GM12878 (cell line): ENCODE measurements at regions not wholly inside any gene's neighbourhood (a gene's known extent, or its start where the extent isn't known, plus 50 kb on each side); places are given as distances from the start of the nearest gene placed in this dataset.

Experiments
- BCL11A ChIP-seq: IDR thresholded peaks from 2 replicates; pipeline ENCODE4 v1.6.1; 2011; ENCODE audit warnings: low read depth, low read length
- MTA2 ChIP-seq: fragments of 450-650 bp; IDR thresholded peaks from 2 replicates; pipeline ENCODE4 v1.6.1; 2016; ENCODE audit warnings: low read depth, mild to moderate bottlenecking, moderate library complexity
- NBN ChIP-seq: fragments of 450-650 bp; IDR thresholded peaks from 2 replicates; pipeline ENCODE4 v1.6.1; 2016
- NR2C1 ChIP-seq: fragments of 450-650 bp; IDR thresholded peaks from 2 replicates; pipeline ENCODE4 v1.6.1; 2017; ENCODE audit warnings: antibody characterized with exemption, mild to moderate bottlenecking, moderate library complexity
- NR2F1 ChIP-seq: fragments of 450-650 bp; conservative IDR thresholded peaks from 2 replicates; pipeline ENCODE4 v1.6.1; 2017; ENCODE audit warnings: mild to moderate bottlenecking
- RUNX3 ChIP-seq: IDR thresholded peaks from 2 replicates; pipeline ENCODE4 v1.6.1; 2012; ENCODE audit warnings: low read length, inconsistent platforms
- SMARCA5 ChIP-seq: fragments of 450-650 bp; IDR thresholded peaks from 2 replicates; pipeline ENCODE4 v1.6.1; 2017; ENCODE audit warnings: mild to moderate bottlenecking
- TCF7 ChIP-seq: IDR thresholded peaks from 2 replicates; pipeline ENCODE4 v1.6.1; 2014; ENCODE audit warnings: antibody characterized with exemption, borderline replicate concordance
- TF ChIP-seq, protein P1 (sequence below): IDR thresholded peaks from 2 replicates; pipeline ENCODE4 v1.6.1; 2011; ENCODE audit warnings: low read depth, low read length, improper control_type of control experiment, borderline replicate concordance
- TF ChIP-seq, protein P2 (sequence below): fragments of 450-650 bp; IDR thresholded peaks from 2 replicates; pipeline ENCODE4 v1.6.1; 2017; ENCODE audit warnings: mild to moderate bottlenecking, moderate library complexity
- TF ChIP-seq, protein P3 (sequence below): fragments of 450-650 bp; IDR thresholded peaks from 2 replicates; pipeline ENCODE4 v1.6.1; 2016; ENCODE audit warnings: mild to moderate bottlenecking
- TF ChIP-seq, protein P4 (sequence below): fragments of 150-350 bp; IDR thresholded peaks from 2 replicates; pipeline ENCODE4 v1.6.1; 2016; ENCODE audit warnings: low read depth, low read length
- TF ChIP-seq, protein P5 (sequence below): fragments of 450-650 bp; IDR thresholded peaks from 2 replicates; pipeline ENCODE4 v1.6.1; 2017; ENCODE audit warnings: low read depth, mild to moderate bottlenecking, moderate library complexity

DNA sequence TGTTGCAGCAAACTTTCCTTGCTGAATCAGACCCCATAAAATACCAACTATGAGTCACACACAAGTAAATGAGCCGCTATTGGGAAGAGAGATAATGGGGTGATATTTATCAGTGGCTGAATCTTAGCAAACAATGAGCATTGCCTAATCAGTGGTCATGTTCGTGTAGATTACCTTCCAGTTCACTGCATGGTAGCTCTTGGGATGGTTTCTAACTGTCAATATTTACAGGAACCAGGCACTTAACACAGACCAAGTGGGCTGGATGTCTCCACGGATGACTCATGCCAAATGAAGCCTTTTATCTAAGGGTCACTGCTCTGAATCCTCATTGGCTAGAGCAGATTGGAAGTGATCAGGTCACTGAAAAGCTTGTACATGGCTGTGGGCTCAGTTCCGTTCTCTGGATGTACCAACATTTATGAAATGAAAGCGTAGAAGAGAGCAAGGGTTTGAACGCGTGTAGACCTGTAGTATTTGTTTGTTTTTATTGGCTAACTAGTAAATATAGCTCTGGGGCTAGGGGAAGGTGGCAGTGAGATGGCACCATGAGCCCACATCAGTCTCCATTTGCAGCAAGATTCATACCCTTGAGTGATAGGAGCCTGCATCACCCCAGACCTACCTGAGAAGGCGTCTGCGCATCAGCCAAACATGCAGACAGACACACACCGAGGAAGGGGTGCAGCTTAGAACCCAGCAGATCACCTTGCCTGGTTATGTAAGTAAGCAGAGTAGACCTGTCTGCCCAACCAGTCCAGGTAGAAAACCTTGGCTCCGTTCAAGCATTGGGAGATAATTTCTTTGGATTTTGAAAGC lies 153.3 kb downstream of the TOMM20 start (continued):
- TF ChIP-seq NR2F1 (peak; percentile 94), NBN (0 out of 2 replicates have a peak, but pooled peaks have one; percentile 31), NR2C1 (peak; percentile 65; the same call in 1 of the 2 replicates), RUNX3 (no peak), MTA2 (peak; percentile 85), BCL11A (peak; percentile 81), TCF7 (peak; percentile 41; the same call in 1 of the 2 replicates), SMARCA5 (0 out of 2 replicates have a peak, but pooled peaks have one; percentile 41)
- TF ChIP-seq, protein P1, sequence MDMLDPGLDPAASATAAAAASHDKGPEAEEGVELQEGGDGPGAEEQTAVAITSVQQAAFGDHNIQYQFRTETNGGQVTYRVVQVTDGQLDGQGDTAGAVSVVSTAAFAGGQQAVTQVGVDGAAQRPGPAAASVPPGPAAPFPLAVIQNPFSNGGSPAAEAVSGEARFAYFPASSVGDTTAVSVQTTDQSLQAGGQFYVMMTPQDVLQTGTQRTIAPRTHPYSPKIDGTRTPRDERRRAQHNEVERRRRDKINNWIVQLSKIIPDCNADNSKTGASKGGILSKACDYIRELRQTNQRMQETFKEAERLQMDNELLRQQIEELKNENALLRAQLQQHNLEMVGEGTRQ: no peak
- TF ChIP-seq, protein P2, sequence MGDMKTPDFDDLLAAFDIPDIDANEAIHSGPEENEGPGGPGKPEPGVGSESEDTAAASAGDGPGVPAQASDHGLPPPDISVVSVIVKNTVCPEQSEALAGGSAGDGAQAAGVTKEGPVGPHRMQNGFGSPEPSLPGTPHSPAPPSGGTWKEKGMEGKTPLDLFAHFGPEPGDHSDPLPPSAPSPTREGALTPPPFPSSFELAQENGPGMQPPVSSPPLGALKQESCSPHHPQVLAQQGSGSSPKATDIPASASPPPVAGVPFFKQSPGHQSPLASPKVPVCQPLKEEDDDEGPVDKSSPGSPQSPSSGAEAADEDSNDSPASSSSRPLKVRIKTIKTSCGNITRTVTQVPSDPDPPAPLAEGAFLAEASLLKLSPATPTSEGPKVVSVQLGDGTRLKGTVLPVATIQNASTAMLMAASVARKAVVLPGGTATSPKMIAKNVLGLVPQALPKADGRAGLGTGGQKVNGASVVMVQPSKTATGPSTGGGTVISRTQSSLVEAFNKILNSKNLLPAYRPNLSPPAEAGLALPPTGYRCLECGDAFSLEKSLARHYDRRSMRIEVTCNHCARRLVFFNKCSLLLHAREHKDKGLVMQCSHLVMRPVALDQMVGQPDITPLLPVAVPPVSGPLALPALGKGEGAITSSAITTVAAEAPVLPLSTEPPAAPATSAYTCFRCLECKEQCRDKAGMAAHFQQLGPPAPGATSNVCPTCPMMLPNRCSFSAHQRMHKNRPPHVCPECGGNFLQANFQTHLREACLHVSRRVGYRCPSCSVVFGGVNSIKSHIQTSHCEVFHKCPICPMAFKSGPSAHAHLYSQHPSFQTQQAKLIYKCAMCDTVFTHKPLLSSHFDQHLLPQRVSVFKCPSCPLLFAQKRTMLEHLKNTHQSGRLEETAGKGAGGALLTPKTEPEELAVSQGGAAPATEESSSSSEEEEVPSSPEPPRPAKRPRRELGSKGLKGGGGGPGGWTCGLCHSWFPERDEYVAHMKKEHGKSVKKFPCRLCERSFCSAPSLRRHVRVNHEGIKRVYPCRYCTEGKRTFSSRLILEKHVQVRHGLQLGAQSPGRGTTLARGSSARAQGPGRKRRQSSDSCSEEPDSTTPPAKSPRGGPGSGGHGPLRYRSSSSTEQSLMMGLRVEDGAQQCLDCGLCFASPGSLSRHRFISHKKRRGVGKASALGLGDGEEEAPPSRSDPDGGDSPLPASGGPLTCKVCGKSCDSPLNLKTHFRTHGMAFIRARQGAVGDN: peak; percentile 91
- TF ChIP-seq, protein P3, sequence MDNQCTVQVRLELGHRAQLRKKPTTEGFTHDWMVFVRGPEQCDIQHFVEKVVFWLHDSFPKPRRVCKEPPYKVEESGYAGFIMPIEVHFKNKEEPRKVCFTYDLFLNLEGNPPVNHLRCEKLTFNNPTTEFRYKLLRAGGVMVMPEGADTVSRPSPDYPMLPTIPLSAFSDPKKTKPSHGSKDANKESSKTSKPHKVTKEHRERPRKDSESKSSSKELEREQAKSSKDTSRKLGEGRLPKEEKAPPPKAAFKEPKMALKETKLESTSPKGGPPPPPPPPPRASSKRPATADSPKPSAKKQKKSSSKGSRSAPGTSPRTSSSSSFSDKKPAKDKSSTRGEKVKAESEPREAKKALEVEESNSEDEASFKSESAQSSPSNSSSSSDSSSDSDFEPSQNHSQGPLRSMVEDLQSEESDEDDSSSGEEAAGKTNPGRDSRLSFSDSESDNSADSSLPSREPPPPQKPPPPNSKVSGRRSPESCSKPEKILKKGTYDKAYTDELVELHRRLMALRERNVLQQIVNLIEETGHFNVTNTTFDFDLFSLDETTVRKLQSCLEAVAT: peak; percentile 65
- TF ChIP-seq, protein P4, sequence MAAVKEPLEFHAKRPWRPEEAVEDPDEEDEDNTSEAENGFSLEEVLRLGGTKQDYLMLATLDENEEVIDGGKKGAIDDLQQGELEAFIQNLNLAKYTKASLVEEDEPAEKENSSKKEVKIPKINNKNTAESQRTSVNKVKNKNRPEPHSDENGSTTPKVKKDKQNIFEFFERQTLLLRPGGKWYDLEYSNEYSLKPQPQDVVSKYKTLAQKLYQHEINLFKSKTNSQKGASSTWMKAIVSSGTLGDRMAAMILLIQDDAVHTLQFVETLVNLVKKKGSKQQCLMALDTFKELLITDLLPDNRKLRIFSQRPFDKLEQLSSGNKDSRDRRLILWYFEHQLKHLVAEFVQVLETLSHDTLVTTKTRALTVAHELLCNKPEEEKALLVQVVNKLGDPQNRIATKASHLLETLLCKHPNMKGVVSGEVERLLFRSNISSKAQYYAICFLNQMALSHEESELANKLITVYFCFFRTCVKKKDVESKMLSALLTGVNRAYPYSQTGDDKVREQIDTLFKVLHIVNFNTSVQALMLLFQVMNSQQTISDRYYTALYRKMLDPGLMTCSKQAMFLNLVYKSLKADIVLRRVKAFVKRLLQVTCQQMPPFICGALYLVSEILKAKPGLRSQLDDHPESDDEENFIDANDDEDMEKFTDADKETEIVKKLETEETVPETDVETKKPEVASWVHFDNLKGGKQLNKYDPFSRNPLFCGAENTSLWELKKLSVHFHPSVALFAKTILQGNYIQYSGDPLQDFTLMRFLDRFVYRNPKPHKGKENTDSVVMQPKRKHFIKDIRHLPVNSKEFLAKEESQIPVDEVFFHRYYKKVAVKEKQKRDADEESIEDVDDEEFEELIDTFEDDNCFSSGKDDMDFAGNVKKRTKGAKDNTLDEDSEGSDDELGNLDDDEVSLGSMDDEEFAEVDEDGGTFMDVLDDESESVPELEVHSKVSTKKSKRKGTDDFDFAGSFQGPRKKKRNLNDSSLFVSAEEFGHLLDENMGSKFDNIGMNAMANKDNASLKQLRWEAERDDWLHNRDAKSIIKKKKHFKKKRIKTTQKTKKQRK: no peak
- TF ChIP-seq, protein P5, sequence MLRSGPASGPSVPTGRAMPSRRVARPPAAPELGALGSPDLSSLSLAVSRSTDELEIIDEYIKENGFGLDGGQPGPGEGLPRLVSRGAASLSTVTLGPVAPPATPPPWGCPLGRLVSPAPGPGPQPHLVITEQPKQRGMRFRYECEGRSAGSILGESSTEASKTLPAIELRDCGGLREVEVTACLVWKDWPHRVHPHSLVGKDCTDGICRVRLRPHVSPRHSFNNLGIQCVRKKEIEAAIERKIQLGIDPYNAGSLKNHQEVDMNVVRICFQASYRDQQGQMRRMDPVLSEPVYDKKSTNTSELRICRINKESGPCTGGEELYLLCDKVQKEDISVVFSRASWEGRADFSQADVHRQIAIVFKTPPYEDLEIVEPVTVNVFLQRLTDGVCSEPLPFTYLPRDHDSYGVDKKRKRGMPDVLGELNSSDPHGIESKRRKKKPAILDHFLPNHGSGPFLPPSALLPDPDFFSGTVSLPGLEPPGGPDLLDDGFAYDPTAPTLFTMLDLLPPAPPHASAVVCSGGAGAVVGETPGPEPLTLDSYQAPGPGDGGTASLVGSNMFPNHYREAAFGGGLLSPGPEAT: peak; percentile 25; the same call in 1 of the 2 replicates
- TF ChIP-seq, all 136 proteins: peak for 26
